Neuron (in vitro differentiated cells): ENCODE measurements at regions not wholly inside any gene's neighbourhood (a gene's known extent, or its start where the extent isn't known, plus 50 kb on each side); places are given as distances from the start of the nearest gene placed in this dataset.

Experiments used
- H2AFZ ChIP-seq: one replicate; pipeline ENCODE4 v1.6.1; 2013; ENCODE audit warnings: low read depth, mild to moderate bottlenecking, inconsistent platforms, low read length, moderate library complexity
- H3K27me3 ChIP-seq: one replicate; pipeline ENCODE4 v1.6.1; 2013; ENCODE audit warnings: low read length; ENCODE audit not compliant: insufficient read depth
- H3K36me3 ChIP-seq: one replicate; pipeline ENCODE4 v1.6.1; 2013; ENCODE audit warnings: low read length; ENCODE audit not compliant: insufficient read depth
- H3K4me1 ChIP-seq: one replicate; pipeline ENCODE4 v1.6.1; 2013; ENCODE audit warnings: low read length; ENCODE audit not compliant: insufficient read depth
- H3K4me3 ChIP-seq: 2 replicates; pipeline ENCODE4 v1.5.1; 2013; ENCODE audit warnings: mild to moderate bottlenecking, low read length, moderate library complexity
- H3K9me3 ChIP-seq: one replicate; pipeline ENCODE4 v1.6.1; 2013; ENCODE audit warnings: low read length

- H2AFZ ChIP-seq, result no peak overlapping the region
- H3K4me3 ChIP-seq, result no peak overlapping the region
Observed at GRCh38 chr3:147222291-147222690, 184.1 kb downstream of the ZIC4 start.

GRCh38 chr3:147218965-147219364 is 187.4 kb downstream of the ZIC4 start:
- Histone ChIP-seq H3K4me3 (no peak overlapping the region), H2AFZ (no peak overlapping the region), H3K27me3 (no peaks in the 10 kb centered on the region), H3K4me1 (peaks cover 4% of the 10 kb centered on the region), H3K36me3 (no peaks in the 10 kb centered on the region), H3K9me3 (no peaks in the 10 kb centered on the region)

More at GRCh38 chr3:147222291-147222690, 184.1 kb downstream of the ZIC4 start:
- peaks cover 4% of the 10 kb centered on the region for H3K4me1 ChIP-seq
- no peaks in the 10 kb centered on the region for H3K9me3 ChIP-seq
- H3K27me3 ChIP-seq, result no peaks in the 10 kb centered on the region
- no peaks in the 10 kb centered on the region for H3K36me3 ChIP-seq

GRCh38 chr3:147216143-147216673 is 190.1 kb downstream of the ZIC4 start:
- Histone ChIP-seq H3K27me3 (no peaks in the 10 kb centered on the region), H2AFZ (peak overlapping the region; percentile 36), H3K4me1 (peaks cover 4% of the 10 kb centered on the region), H3K9me3 (no peaks in the 10 kb centered on the region), H3K4me3 (no peak overlapping the region), H3K36me3 (no peaks in the 10 kb centered on the region)

GRCh38 chr3:147215660-147216059 is 190.7 kb downstream of the ZIC4 start:
- Histone ChIP-seq H3K9me3 (no peaks in the 10 kb centered on the region), H3K36me3 (no peaks in the 10 kb centered on the region), H2AFZ (no peak overlapping the region), H3K4me3 (no peak overlapping the region), H3K27me3 (no peaks in the 10 kb centered on the region), H3K4me1 (peaks cover 4% of the 10 kb centered on the region)

- no peaks in the 10 kb centered on the region for H3K9me3 ChIP-seq
- no peak overlapping the region for H2AFZ ChIP-seq
- no peaks in the 10 kb centered on the region for H3K27me3 ChIP-seq
- H3K36me3 ChIP-seq, result no peaks in the 10 kb centered on the region
- H3K4me1 ChIP-seq, result no peaks in the 10 kb centered on the region
- no peak overlapping the region for H3K4me3 ChIP-seq
Observed at GRCh38 chr3:147213633-147214032, 192.7 kb downstream of the ZIC4 start.

- H3K4me3 ChIP-seq, result no peak overlapping the region
- no peaks in the 10 kb centered on the region for H3K4me1 ChIP-seq
- no peaks in the 10 kb centered on the region for H3K9me3 ChIP-seq
Observed at GRCh38 chr3:147210676-147211075, 195.7 kb downstream of the ZIC4 start.

GRCh38 chr3:147201086-147201485 is 205.3 kb downstream of the ZIC4 start:
- Histone ChIP-seq H3K36me3 (no peaks in the 10 kb centered on the region), H3K4me3 (no peak overlapping the region), H3K27me3 (no peaks in the 10 kb centered on the region), H3K9me3 (no peaks in the 10 kb centered on the region), H2AFZ (no peak overlapping the region), H3K4me1 (no peaks in the 10 kb centered on the region)

More at GRCh38 chr3:147210676-147211075, 195.7 kb downstream of the ZIC4 start:
- no peaks in the 10 kb centered on the region for H3K27me3 ChIP-seq
- H3K36me3 ChIP-seq, result no peaks in the 10 kb centered on the region
- H2AFZ ChIP-seq, result no peak overlapping the region

- no peaks in the 10 kb centered on the region for H3K27me3 ChIP-seq
- no peak overlapping the region for H2AFZ ChIP-seq
- H3K36me3 ChIP-seq, result no peaks in the 10 kb centered on the region
- no peaks in the 10 kb centered on the region for H3K9me3 ChIP-seq
- H3K4me3 ChIP-seq, result no peak overlapping the region
- H3K4me1 ChIP-seq, result no peaks in the 10 kb centered on the region
Observed at GRCh38 chr3:147200545-147200944, 205.8 kb downstream of the ZIC4 start.

- Histone ChIP-seq H3K4me3 (no peak overlapping the region), H3K4me1 (no peaks in the 10 kb centered on the region), H3K9me3 (no peaks in the 10 kb centered on the region), H3K27me3 (no peaks in the 10 kb centered on the region), H2AFZ (no peak overlapping the region), H3K36me3 (no peaks in the 10 kb centered on the region)
Observed at GRCh38 chr3:147197739-147198138, 208.6 kb downstream of the ZIC4 start.

GRCh38 chr3:147195887-147196286 is 210.5 kb downstream of the ZIC4 start:
- Histone ChIP-seq H3K9me3 (no peaks in the 10 kb centered on the region), H3K27me3 (no peaks in the 10 kb centered on the region), H3K4me3 (no peak overlapping the region), H3K4me1 (no peaks in the 10 kb centered on the region), H2AFZ (no peak overlapping the region), H3K36me3 (no peaks in the 10 kb centered on the region)

GRCh38 chr3:147191795-147192385 is 214.5 kb downstream of the ZIC4 start:
- H2AFZ ChIP-seq, result no peak overlapping the region
- no peaks in the 10 kb centered on the region for H3K27me3 ChIP-seq
- H3K4me1 ChIP-seq, result no peaks in the 10 kb centered on the region
- H3K9me3 ChIP-seq, result no peaks in the 10 kb centered on the region
- H3K36me3 ChIP-seq, result no peaks in the 10 kb centered on the region
- H3K4me3 ChIP-seq, result no peak overlapping the region

- H2AFZ ChIP-seq, result no peak overlapping the region
- no peaks in the 10 kb centered on the region for H3K36me3 ChIP-seq
- H3K4me3 ChIP-seq, result no peak overlapping the region
- H3K27me3 ChIP-seq, result no peaks in the 10 kb centered on the region
- H3K4me1 ChIP-seq, result no peaks in the 10 kb centered on the region
- no peaks in the 10 kb centered on the region for H3K9me3 ChIP-seq
Observed at GRCh38 chr3:147189016-147189415, 217.3 kb downstream of the ZIC4 start.

GRCh38 chr3:147187687-147188086 is 218.7 kb downstream of the ZIC4 start:
- Histone ChIP-seq H3K4me3 (no peak overlapping the region), H3K27me3 (no peaks in the 10 kb centered on the region), H2AFZ (no peak overlapping the region), H3K9me3 (no peaks in the 10 kb centered on the region), H3K36me3 (no peaks in the 10 kb centered on the region), H3K4me1 (no peaks in the 10 kb centered on the region)

- H3K36me3 ChIP-seq, result no peaks in the 10 kb centered on the region
- H3K4me1 ChIP-seq, result no peaks in the 10 kb centered on the region
- no peak overlapping the region for H2AFZ ChIP-seq
Observed at GRCh38 chr3:147185781-147186180, 220.6 kb downstream of the ZIC4 start.

More at GRCh38 chr3:147185781-147186180, 220.6 kb downstream of the ZIC4 start:
- Histone ChIP-seq H3K4me3 (no peak overlapping the region), H3K9me3 (no peaks in the 10 kb centered on the region), H3K27me3 (no peaks in the 10 kb centered on the region)
